OCI-LY7 (cell line): ENCODE measurements at regions not wholly inside any gene's neighbourhood (a gene's known extent, or its start where the extent isn't known, plus 50 kb on each side); places are given as distances from the start of the nearest gene placed in this dataset.

ENCODE experiments used
- BruUV-seq: library from RNA; stranded (reverse); fragments of 400-500 nt; replicated peaks from 2 replicates; lab custom pipeline; 2021; lab: Mats Ljungman, UMichigan
- CTCF ChIA-PET: fragments of 300-600 bp; sonication (Branson Sonifier 250); formaldehyde crosslinking; loops from one replicate; lab custom pipeline; 2022; ENCODE audit warnings: antibody characterized with exemption; ENCODE audit not compliant: unreplicated experiment; lab: Charles Lee
- POLR2A ChIA-PET: fragments of 300-600 bp; sonication (Branson Sonifier 250); formaldehyde crosslinking; loops from one replicate; lab custom pipeline; 2022; ENCODE audit warnings: antibody characterized with exemption; lab: Charles Lee
- DNase-seq: peaks from one replicate; pipeline ENCODE4 v3.0.0-alpha.2; 2015; ENCODE audit warnings: low spot score
- H2AFZ ChIP-seq: fragments of 200-600 bp; sonication (generic), shearing (Covaris generic); 2 replicates; pipeline ENCODE4 v1.6.1; 2014; ENCODE audit warnings: mild to moderate bottlenecking, antibody characterized with exemption, low read length, moderate library complexity
- H3K27ac ChIP-seq: fragments of 200-600 bp; sonication (generic); 2 replicates; pipeline ENCODE4 v1.5.1; 2014; ENCODE audit warnings: mixed run types, low read depth, mild to moderate bottlenecking, moderate library complexity, low read length, inconsistent platforms; ENCODE audit not compliant: poor library complexity, severe bottlenecking
- H3K36me3 ChIP-seq: fragments of 200-600 bp; sonication (generic); 2 replicates; pipeline ENCODE4 v1.6.1; 2014; ENCODE audit warnings: mild to moderate bottlenecking, antibody characterized with exemption, low read length, moderate library complexity, mixed read lengths; ENCODE audit not compliant: insufficient read depth
- H3K4me1 ChIP-seq: fragments of 200-600 bp; sonication (generic); 2 replicates; pipeline ENCODE4 v1.5.1; 2014; ENCODE audit warnings: mild to moderate bottlenecking, low read length; ENCODE audit not compliant: insufficient read depth, poor library complexity, severe bottlenecking
- H3K4me2 ChIP-seq: fragments of 200-600 bp; sonication (generic); 2 replicates; pipeline ENCODE4 v1.6.1; 2014; ENCODE audit warnings: mild to moderate bottlenecking, low read length
- H3K4me3 ChIP-seq: fragments of 200-600 bp; sonication (generic); 2 replicates; pipeline ENCODE4 v1.5.1; 2014; ENCODE audit warnings: mild to moderate bottlenecking, low read depth, low read length; ENCODE audit not compliant: poor library complexity, severe bottlenecking
- H3K79me2 ChIP-seq: fragments of 200-600 bp; sonication (generic); 2 replicates; pipeline ENCODE4 v1.6.1; 2016; ENCODE audit warnings: low read depth, mild to moderate bottlenecking, low read length, moderate library complexity, mixed read lengths; ENCODE audit not compliant: insufficient read depth
- H3K9me2 ChIP-seq: fragments of 200-600 bp; sonication (generic); 2 replicates; pipeline ENCODE4 v1.6.1; 2016; ENCODE audit warnings: mild to moderate bottlenecking, low read length, mixed read lengths; ENCODE audit not compliant: insufficient read depth
- H3K9me3 ChIP-seq: fragments of 200-600 bp; sonication (generic); 2 replicates; pipeline ENCODE4 v1.6.1; 2014; ENCODE audit warnings: mild to moderate bottlenecking, mixed run types, low read length, mixed read lengths
- H4K20me1 ChIP-seq: fragments of 200-600 bp; sonication (generic); 2 replicates; pipeline ENCODE4 v1.6.1; 2014; ENCODE audit warnings: mild to moderate bottlenecking, antibody characterized with exemption, low read length, moderate library complexity, mixed read lengths; ENCODE audit not compliant: insufficient read depth
- CTCF ChIP-seq: fragments of 200-600 bp; sonication (generic); conservative IDR thresholded peaks from 2 replicates; pipeline ENCODE4 v1.5.1; 2014; ENCODE audit warnings: mild to moderate bottlenecking, antibody characterized with exemption, low read length, moderate library complexity, mixed read lengths
- EZH2phosphoT487 ChIP-seq: fragments of 200-600 bp; sonication (generic); IDR thresholded peaks from 2 replicates; pipeline ENCODE4 v1.6.1; 2018; ENCODE audit warnings: low read depth, borderline replicate concordance, mild to moderate bottlenecking, mixed run types, antibody characterized with exemption, low read length, moderate library complexity, mixed read lengths
- intact Hi-C: fragments of 100-400 bp; cut with micrococcal nuclease; formaldehyde crosslinking; loops from one replicate; pipeline ENCODE4 v1.10.0; 2022; ENCODE audit not compliant: unreplicated experiment

- Histone ChIP-seq H3K9me3 (no peaks in the 10 kb centered on the region), H3K4me2 (no peak overlapping the region), H3K9me2 (no peaks in the 10 kb centered on the region), H3K27ac (no peak overlapping the region), H3K4me3 (no peak overlapping the region), H3K79me2 (no peaks in the 10 kb centered on the region), H2AFZ (no peak overlapping the region), H3K4me1 (no peaks in the 10 kb centered on the region), H4K20me1 (no peaks in the 10 kb centered on the region), H3K36me3 (no peaks in the 10 kb centered on the region)
- intact Hi-C loops, result no loop called here
- no peak for DNase-seq
- ChIA-PET CTCF (no interaction called here), POLR2A (interaction anchor here (0.7 kb wide), 1 partner anchor 229 kb away, joined by 4 read pairs; no protein-coding TSS in a partner anchor)
- BruUV-seq, result no TSS peak
- no peak for TF ChIP-seq CTCF
- TF ChIP-seq EZH2phosphoT487, result no peak
Measured at GRCh38 chr6:170018422-170018935, 267.1 kb downstream of the ERMARD start.

- Histone ChIP-seq H3K27ac (no peak overlapping the region), H3K36me3 (no peaks in the 10 kb centered on the region), H3K79me2 (no peaks in the 10 kb centered on the region), H3K4me2 (no peak overlapping the region), H4K20me1 (no peaks in the 10 kb centered on the region), H3K9me3 (no peaks in the 10 kb centered on the region), H2AFZ (no peak overlapping the region), H3K4me3 (no peak overlapping the region), H3K9me2 (no peaks in the 10 kb centered on the region), H3K4me1 (no peaks in the 10 kb centered on the region)
- ChIA-PET CTCF (no interaction called here), POLR2A (interaction anchor here (0.7 kb wide), 2 partner anchors 134 to 228 kb away, joined by 3 to 4 read pairs; no protein-coding TSS in a partner anchor)
- no TSS peak for BruUV-seq
- DNase-seq, result no peak
- intact Hi-C loops, result no loop called here
- no peak for TF ChIP-seq CTCF
- no peak for TF ChIP-seq EZH2phosphoT487
Measured at GRCh38 chr6:170017603-170018320, 266.3 kb downstream of the ERMARD start.

GRCh38 chr6:170013815-170014214 is 262.4 kb downstream of the ERMARD start:
- Histone ChIP-seq H3K4me2 (no peak overlapping the region), H3K36me3 (no peaks in the 10 kb centered on the region), H3K4me1 (no peaks in the 10 kb centered on the region), H3K9me3 (no peaks in the 10 kb centered on the region), H4K20me1 (no peaks in the 10 kb centered on the region), H3K27ac (no peak overlapping the region), H3K9me2 (no peaks in the 10 kb centered on the region), H2AFZ (no peak overlapping the region), H3K79me2 (no peaks in the 10 kb centered on the region), H3K4me3 (no peak overlapping the region)
- BruUV-seq, result no TSS peak
- ChIA-PET POLR2A (no interaction called here), CTCF (no interaction called here)
- DNase-seq, result no peak
- intact Hi-C loops, result no loop called here
- TF ChIP-seq EZH2phosphoT487 (no peak), CTCF (no peak)
